ENCODE measurements at regions not wholly inside any gene's neighbourhood (a gene's known extent, or its start where the extent isn't known, plus 50 kb on each side); places are given as distances from the start of the nearest gene placed in this dataset.
A peak's percentile ranks its signal among the peaks of the same experiment; 100 is the strongest.

DNA sequence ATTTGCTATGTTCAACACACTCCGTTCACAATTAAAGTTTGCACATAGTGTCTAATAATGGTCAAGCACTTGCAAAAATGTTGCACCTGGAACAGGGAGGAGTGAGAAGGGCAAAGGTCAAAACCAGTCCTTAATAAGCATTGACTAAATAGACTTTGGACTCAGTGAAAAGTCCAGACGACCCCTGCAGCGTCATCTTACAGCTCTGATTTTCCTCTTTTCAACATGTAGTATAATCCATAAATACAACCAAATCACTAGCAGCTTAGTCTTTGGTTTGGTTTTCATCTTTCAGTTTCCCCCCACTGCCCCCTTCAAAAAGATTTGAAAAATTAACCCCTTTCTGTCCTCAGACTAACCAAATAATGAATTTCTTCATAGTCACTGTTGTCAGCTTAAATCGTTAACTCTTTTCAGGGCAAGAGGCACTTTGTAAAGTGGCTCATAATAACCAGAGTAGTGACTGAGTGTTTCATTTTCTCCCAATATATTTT is 290.3 kb downstream of the PTPRC start:
- peaks cover 23% of the 10 kb centered on the region for H3K4me1 ChIP-seq (ENCODE audit: control insufficient read depth, insufficient read depth, low read length)
- POLR2A ChIA-PET = interaction anchor here (0.8 kb wide), 1 partner anchor 8 kb away, joined by 4 read pairs; no protein-coding TSS in a partner anchor

DNA sequence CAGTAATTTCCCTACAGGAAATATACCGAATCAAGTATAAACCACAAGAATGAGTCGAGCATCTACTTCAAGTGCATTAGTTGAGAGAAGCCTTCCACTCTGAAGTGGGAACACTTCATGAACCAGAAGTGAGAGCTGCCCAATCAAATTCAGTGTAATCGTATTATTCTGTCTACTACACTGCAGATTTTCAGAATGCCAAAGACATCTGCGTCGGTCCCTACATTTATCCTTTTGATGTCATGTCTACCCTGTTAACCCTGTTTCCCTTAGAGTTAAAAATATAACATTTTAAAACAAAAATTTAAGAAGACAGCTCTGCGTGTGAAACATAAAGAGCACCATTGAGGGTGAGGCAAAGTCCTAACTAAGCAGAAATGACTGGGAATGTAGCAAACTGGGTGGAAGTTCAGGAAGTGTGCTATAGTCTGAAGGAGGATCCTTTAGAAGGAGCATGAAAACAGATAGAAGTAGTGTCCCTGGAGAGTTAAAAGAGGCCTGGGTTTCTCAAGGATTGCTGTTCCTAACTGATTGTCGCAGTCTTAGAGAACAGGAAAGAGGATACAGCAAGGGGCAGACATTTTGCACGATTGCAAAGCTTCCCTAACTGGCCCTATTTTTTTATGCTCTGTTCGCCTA is 291.2 kb downstream of the PTPRC start:
- no peaks in the 10 kb centered on the region for H3K9me3 ChIP-seq (ENCODE audit: control insufficient read depth, insufficient read depth, low read depth, low read length)
- POLR2A ChIA-PET = interaction anchor here (0.8 to 1.0 kb wide), 2 partner anchors 7 to 8 kb away, joined by 4 read pairs; no protein-coding TSS in a partner anchor
- peak overlapping the region; percentile 15 for H3K4me3 ChIP-seq (ENCODE audit: low read depth, low read length)
- peak overlapping the region; percentile 58 for H3K27ac ChIP-seq (ENCODE audit: extremely low read depth, low read depth, low read length)
- CTCF ChIA-PET = interaction anchor here (0.5 kb wide), 1 partner anchor 1844 kb away, joined by 3 read pairs; no protein-coding TSS in a partner anchor
- H3K4me1 ChIP-seq (ENCODE audit: control insufficient read depth, insufficient read depth, low read length) = peaks cover 23% of the 10 kb centered on the region
- H3K36me3 ChIP-seq (ENCODE audit: control insufficient read depth in 2 of 2, insufficient read depth in 1 of 2, low read length in 2 of 2) = no peaks in the 10 kb centered on the region
- TF ChIP-seq ZBTB17 (tag by site-specific recombination; IDR thresholded peaks at IDR 0.05) = peak; percentile 85
- TF ChIP-seq TCF7L2 (IDR thresholded peaks at IDR 0.05; ENCODE audit: borderline replicate concordance, low read depth, low read length) = 0 out of 2 replicates have a peak, but pooled peaks have one; percentile 14
- TF ChIP-seq ZIC2 (tag by site-specific recombination; IDR thresholded peaks at IDR 0.05) = no peak
- no peak for TF ChIP-seq GLIS1 (tag by site-specific recombination; IDR thresholded peaks at IDR 0.05)
- TF ChIP-seq ZNF302 (tag by site-specific recombination; IDR thresholded peaks at IDR 0.05; ENCODE audit: low read depth) = no peak
- no peak for TF ChIP-seq ZNF214 (tag by site-specific recombination; IDR thresholded peaks at IDR 0.05; ENCODE audit: borderline replicate concordance)
- TF ChIP-seq, protein P1, sequence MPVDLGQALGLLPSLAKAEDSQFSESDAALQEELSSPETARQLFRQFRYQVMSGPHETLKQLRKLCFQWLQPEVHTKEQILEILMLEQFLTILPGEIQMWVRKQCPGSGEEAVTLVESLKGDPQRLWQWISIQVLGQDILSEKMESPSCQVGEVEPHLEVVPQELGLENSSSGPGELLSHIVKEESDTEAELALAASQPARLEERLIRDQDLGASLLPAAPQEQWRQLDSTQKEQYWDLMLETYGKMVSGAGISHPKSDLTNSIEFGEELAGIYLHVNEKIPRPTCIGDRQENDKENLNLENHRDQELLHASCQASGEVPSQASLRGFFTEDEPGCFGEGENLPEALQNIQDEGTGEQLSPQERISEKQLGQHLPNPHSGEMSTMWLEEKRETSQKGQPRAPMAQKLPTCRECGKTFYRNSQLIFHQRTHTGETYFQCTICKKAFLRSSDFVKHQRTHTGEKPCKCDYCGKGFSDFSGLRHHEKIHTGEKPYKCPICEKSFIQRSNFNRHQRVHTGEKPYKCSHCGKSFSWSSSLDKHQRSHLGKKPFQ (tag by site-specific recombination; IDR thresholded peaks at IDR 0.05) = peak; percentile 57; the same call in 1 of the 2 replicates
- TF ChIP-seq ZNF335 (tag by site-specific recombination; conservative IDR thresholded peaks at IDR 0.05) = peak; percentile 37; the same call in 1 of the 2 replicates
- no peak for TF ChIP-seq ZNF571 (tag by site-specific recombination; IDR thresholded peaks at IDR 0.05)

More for the DNA sequence above, 290.3 kb downstream of the PTPRC start:
- Histone ChIP-seq H3K36me3 (ENCODE audit: control insufficient read depth in 2 of 2, insufficient read depth in 1 of 2, low read length in 2 of 2) (no peaks in the 10 kb centered on the region), H3K4me3 (ENCODE audit: low read depth, low read length) (no peak overlapping the region), H3K9me3 (ENCODE audit: control insufficient read depth, insufficient read depth, low read depth, low read length) (no peaks in the 10 kb centered on the region), H3K27ac (ENCODE audit: extremely low read depth, low read depth, low read length) (no peak overlapping the region)
- CTCF ChIA-PET = no interaction called here
- TF ChIP-seq TRIM28 (IDR thresholded peaks at IDR 0.05; ENCODE audit: borderline replicate concordance, low read length) (no peak), ZNF558 (tag by site-specific recombination; IDR thresholded peaks at IDR 0.05) (no peak), ZNF114 (tag by site-specific recombination; IDR thresholded peaks at IDR 0.05) (no peak), ZNF391 (tag by site-specific recombination; IDR thresholded peaks at IDR 0.05; ENCODE audit: borderline replicate concordance, low read depth) (no peak), ZNF544 (tag by site-specific recombination; IDR thresholded peaks at IDR 0.05) (no peak), FEZF1 (tag by site-specific recombination; IDR thresholded peaks at IDR 0.05) (no peak), ZBTB21 (tag by site-specific recombination; IDR thresholded peaks at IDR 0.05) (no peak), ZNF654 (tag by site-specific recombination; IDR thresholded peaks at IDR 0.05; ENCODE audit: low read depth) (no peak), ZNF514 (tag by site-specific recombination; IDR thresholded peaks at IDR 0.05) (no peak), ZNF121 (tag by site-specific recombination; IDR thresholded peaks at IDR 0.05) (no peak), ZNF626 (tag by site-specific recombination; IDR thresholded peaks at IDR 0.05) (no peak), ZNF394 (tag by site-specific recombination; IDR thresholded peaks at IDR 0.05; ENCODE audit: borderline replicate concordance) (no peak), BCL11B (tag by site-specific recombination; IDR thresholded peaks at IDR 0.05; ENCODE audit: low read depth) (no peak), MZF1 (tag by site-specific recombination; IDR thresholded peaks at IDR 0.05; ENCODE audit: borderline replicate concordance) (no peak), ZNF561 (tag by site-specific recombination; IDR thresholded peaks at IDR 0.05; ENCODE audit: borderline replicate concordance) (no peak), ZNF677 (tag by site-specific recombination; IDR thresholded peaks at IDR 0.05) (no peak), MEIS1 (CRISPR knock-in tag; IDR thresholded peaks at IDR 0.05; ENCODE audit: borderline replicate concordance) (no peak)
- TF ChIP-seq, protein P2, sequence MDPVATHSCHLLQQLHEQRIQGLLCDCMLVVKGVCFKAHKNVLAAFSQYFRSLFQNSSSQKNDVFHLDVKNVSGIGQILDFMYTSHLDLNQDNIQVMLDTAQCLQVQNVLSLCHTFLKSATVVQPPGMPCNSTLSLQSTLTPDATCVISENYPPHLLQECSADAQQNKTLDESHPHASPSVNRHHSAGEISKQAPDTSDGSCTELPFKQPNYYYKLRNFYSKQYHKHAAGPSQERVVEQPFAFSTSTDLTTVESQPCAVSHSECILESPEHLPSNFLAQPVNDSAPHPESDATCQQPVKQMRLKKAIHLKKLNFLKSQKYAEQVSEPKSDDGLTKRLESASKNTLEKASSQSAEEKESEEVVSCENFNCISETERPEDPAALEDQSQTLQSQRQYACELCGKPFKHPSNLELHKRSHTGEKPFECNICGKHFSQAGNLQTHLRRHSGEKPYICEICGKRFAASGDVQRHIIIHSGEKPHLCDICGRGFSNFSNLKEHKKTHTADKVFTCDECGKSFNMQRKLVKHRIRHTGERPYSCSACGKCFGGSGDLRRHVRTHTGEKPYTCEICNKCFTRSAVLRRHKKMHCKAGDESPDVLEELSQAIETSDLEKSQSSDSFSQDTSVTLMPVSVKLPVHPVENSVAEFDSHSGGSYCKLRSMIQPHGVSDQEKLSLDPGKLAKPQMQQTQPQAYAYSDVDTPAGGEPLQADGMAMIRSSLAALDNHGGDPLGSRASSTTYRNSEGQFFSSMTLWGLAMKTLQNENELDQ (tag by site-specific recombination; IDR thresholded peaks at IDR 0.05; ENCODE audit: low read depth) = no peak
- TF ChIP-seq, protein P3, sequence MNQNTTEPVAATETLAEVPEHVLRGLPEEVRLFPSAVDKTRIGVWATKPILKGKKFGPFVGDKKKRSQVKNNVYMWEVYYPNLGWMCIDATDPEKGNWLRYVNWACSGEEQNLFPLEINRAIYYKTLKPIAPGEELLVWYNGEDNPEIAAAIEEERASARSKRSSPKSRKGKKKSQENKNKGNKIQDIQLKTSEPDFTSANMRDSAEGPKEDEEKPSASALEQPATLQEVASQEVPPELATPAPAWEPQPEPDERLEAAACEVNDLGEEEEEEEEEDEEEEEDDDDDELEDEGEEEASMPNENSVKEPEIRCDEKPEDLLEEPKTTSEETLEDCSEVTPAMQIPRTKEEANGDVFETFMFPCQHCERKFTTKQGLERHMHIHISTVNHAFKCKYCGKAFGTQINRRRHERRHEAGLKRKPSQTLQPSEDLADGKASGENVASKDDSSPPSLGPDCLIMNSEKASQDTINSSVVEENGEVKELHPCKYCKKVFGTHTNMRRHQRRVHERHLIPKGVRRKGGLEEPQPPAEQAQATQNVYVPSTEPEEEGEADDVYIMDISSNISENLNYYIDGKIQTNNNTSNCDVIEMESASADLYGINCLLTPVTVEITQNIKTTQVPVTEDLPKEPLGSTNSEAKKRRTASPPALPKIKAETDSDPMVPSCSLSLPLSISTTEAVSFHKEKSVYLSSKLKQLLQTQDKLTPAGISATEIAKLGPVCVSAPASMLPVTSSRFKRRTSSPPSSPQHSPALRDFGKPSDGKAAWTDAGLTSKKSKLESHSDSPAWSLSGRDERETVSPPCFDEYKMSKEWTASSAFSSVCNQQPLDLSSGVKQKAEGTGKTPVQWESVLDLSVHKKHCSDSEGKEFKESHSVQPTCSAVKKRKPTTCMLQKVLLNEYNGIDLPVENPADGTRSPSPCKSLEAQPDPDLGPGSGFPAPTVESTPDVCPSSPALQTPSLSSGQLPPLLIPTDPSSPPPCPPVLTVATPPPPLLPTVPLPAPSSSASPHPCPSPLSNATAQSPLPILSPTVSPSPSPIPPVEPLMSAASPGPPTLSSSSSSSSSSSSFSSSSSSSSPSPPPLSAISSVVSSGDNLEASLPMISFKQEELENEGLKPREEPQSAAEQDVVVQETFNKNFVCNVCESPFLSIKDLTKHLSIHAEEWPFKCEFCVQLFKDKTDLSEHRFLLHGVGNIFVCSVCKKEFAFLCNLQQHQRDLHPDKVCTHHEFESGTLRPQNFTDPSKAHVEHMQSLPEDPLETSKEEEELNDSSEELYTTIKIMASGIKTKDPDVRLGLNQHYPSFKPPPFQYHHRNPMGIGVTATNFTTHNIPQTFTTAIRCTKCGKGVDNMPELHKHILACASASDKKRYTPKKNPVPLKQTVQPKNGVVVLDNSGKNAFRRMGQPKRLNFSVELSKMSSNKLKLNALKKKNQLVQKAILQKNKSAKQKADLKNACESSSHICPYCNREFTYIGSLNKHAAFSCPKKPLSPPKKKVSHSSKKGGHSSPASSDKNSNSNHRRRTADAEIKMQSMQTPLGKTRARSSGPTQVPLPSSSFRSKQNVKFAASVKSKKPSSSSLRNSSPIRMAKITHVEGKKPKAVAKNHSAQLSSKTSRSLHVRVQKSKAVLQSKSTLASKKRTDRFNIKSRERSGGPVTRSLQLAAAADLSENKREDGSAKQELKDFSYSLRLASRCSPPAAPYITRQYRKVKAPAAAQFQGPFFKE (tag by site-specific recombination; IDR thresholded peaks at IDR 0.05; ENCODE audit: borderline replicate concordance) = no peak

Measured in HEK293 (cell line).